ENCODE measurements at regions not wholly inside any gene's neighbourhood (a gene's known extent, or its start where the extent isn't known, plus 50 kb on each side); places are given as distances from the start of the nearest gene placed in this dataset.

- TF ChIP-seq, protein P1, sequence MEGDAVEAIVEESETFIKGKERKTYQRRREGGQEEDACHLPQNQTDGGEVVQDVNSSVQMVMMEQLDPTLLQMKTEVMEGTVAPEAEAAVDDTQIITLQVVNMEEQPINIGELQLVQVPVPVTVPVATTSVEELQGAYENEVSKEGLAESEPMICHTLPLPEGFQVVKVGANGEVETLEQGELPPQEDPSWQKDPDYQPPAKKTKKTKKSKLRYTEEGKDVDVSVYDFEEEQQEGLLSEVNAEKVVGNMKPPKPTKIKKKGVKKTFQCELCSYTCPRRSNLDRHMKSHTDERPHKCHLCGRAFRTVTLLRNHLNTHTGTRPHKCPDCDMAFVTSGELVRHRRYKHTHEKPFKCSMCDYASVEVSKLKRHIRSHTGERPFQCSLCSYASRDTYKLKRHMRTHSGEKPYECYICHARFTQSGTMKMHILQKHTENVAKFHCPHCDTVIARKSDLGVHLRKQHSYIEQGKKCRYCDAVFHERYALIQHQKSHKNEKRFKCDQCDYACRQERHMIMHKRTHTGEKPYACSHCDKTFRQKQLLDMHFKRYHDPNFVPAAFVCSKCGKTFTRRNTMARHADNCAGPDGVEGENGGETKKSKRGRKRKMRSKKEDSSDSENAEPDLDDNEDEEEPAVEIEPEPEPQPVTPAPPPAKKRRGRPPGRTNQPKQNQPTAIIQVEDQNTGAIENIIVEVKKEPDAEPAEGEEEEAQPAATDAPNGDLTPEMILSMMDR (IDR thresholded peaks at IDR 0.05), result no peak
- TF ChIP-seq POLR2A (IDR thresholded peaks at IDR 0.05), result no peak
These were observed 232.7 kb upstream of the TENT5A start for GRCh38 chr6:81985191-81985590.
